ENCODE measurements at regions not wholly inside any gene's neighbourhood (a gene's known extent, or its start where the extent isn't known, plus 50 kb on each side); places are given as distances from the start of the nearest gene placed in this dataset.

DNA sequence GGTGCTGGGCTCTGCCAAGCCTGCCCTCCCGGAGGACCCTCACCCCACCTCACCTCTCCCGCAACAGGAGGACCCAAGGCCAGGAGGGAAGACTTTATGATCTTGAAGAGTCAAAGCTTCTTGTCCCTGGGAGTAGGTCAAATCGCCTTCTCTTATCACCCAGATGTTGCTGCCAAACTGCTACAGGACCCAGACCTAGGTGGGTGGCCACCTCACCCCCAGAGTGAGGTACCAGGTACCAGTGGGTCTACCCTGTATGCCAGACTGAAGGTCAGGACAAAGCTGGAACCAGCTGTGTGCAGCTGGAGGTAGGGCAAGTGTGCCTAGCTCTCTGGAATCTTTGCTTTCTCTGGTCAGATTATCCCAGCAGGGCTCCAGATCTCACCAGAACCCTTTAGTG, 197.2 kb downstream of the ZFP36L2 start:
- TF ChIP-seq, protein P1, sequence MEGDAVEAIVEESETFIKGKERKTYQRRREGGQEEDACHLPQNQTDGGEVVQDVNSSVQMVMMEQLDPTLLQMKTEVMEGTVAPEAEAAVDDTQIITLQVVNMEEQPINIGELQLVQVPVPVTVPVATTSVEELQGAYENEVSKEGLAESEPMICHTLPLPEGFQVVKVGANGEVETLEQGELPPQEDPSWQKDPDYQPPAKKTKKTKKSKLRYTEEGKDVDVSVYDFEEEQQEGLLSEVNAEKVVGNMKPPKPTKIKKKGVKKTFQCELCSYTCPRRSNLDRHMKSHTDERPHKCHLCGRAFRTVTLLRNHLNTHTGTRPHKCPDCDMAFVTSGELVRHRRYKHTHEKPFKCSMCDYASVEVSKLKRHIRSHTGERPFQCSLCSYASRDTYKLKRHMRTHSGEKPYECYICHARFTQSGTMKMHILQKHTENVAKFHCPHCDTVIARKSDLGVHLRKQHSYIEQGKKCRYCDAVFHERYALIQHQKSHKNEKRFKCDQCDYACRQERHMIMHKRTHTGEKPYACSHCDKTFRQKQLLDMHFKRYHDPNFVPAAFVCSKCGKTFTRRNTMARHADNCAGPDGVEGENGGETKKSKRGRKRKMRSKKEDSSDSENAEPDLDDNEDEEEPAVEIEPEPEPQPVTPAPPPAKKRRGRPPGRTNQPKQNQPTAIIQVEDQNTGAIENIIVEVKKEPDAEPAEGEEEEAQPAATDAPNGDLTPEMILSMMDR (IDR thresholded peaks at IDR 0.05; ENCODE audit: low read depth, low read length) = no peak
- TF ChIP-seq, protein P2, sequence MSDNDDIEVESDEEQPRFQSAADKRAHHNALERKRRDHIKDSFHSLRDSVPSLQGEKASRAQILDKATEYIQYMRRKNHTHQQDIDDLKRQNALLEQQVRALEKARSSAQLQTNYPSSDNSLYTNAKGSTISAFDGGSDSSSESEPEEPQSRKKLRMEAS (IDR thresholded peaks at IDR 0.05; ENCODE audit: low read depth, low read length) = no peak
- TF ChIP-seq POLR2A (IDR thresholded peaks at IDR 0.05; ENCODE audit: extremely low read depth, insufficient read length) = no peak
